ENCODE measurements at regions not wholly inside any gene's neighbourhood (a gene's known extent, or its start where the extent isn't known, plus 50 kb on each side); places are given as distances from the start of the nearest gene placed in this dataset.

GRCh38 chr21:38885909-38886308 is 80.2 kb downstream of the ETS2 start:
- DNase-seq (ENCODE audit: low spot score), result no peak

DNA sequence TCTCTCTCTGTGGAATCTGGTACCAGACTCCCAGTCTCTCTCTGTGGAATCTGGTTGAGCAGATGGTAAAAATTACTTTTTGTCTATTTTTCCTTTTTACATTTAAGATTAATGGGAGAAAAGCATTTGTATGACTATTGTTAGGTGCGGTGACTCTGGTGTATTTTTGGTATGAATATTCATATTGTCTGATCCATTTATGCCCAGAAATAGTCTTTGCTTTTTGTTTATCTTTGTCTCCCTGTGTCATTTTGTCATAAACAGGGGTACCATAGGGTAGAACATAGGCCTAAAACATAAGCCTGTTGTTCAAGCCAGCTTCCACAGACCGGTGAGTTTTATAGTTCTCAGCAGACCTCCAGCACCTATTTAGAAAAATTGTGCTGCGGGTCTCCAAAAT is 78.7 kb downstream of the ETS2 start:
- DNase-seq (ENCODE audit: low spot score), result no peak

GRCh38 chr21:38883142-38883541 is 77.4 kb downstream of the ETS2 start:
- no peak for DNase-seq (ENCODE audit: low spot score)

DNA sequence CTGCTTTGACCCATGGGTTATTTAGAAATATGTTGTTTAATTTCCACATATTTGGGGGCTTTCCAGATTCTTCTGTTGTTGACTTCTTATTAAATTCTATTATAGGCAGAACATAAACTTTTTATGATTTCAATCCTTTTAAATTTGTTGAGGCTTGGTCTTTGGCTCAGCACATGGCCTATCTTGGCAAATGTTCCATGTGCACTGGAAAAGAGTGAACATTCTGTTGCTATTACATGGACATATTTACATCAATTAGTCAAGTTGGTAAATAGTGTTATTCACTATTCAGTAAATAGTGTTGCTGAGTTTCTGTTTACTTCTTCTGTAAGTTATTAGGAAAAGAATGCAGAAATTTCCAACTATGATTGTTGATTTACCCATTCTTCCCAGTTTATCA is 75.4 kb downstream of the ETS2 start:
- no peak for DNase-seq (ENCODE audit: low spot score)

- no peak for DNase-seq (ENCODE audit: low spot score)
These were observed 74.8 kb downstream of the ETS2 start for GRCh38 chr21:38880577-38880966.

GRCh38 chr21:38879912-38880576 is 74.3 kb downstream of the ETS2 start:
- no peak for DNase-seq (ENCODE audit: low spot score)

- DNase-seq (ENCODE audit: low spot score), result no peak
These were observed 72.8 kb downstream of the ETS2 start for GRCh38 chr21:38878379-38879179.

GRCh38 chr21:38875694-38876492 is 70.2 kb downstream of the ETS2 start:
- peak; percentile 70 for DNase-seq (ENCODE audit: low spot score)
